Stimulated activated CD4-positive, alpha-beta T cell treated with anti-CD3 and anti-CD28 coated beads, Interleukin-12 subunit alpha, Interleukin-12 subunit beta, amount 100 ng/mL, for 48 hours (primary cell): ENCODE measurements at regions not wholly inside any gene's neighbourhood (a gene's known extent, or its start where the extent isn't known, plus 50 kb on each side); places are given as distances from the start of the nearest gene placed in this dataset.
"Not testable (repeated sequence)": the region's sequence is repeated elsewhere in the genome, so short reads cannot be mapped to it uniquely, and the experiment has no call there.

Experiments used
- DNase-seq, 3 donors: peaks; one replicate each; pipeline ENCODE4 v3.0.0-alpha.2; 2020; ENCODE audit warnings: low read depth in 2 of 3, low spot score in 1 of 3

DNA sequence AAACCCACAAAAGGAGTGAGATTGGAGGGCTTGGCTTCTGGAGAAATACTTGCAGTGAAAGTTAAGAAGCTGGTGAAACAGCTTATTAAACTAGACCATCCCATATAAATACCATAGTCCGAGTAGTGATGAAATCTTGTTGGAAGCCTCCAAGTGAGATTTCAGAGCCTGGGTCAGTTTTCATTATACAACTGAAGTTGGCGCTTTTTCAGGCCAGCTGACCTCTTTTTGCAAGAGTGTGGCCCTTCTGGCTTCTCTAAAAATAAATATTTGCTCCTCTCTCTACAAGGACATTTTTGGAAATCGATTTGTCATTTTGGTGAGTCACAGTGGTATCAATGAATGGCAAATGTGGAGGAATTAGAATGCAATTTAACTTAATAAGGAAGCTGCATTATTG lies 51.2 kb upstream of the THRB start:
- DNase-seq: no peak

DNA sequence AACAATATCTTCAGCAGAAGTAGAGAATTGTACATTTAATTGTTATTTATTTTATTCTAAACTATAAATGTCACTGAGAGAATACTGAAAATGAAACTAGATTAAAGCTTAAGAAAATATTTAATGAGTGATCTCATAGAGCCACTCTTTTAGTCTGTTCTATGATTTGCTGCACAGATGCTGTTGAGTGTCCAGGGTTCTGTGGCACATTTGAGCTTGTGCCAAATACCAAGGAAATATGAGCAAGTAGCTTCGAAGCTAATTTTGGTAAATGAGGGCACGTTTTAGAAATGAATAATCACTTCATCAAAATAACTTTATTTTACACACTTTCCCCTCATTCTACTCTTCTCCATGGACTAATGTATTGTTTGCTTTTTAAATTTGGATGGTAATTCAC lies 53.6 kb upstream of the THRB start:
- no peak for DNase-seq

DNA sequence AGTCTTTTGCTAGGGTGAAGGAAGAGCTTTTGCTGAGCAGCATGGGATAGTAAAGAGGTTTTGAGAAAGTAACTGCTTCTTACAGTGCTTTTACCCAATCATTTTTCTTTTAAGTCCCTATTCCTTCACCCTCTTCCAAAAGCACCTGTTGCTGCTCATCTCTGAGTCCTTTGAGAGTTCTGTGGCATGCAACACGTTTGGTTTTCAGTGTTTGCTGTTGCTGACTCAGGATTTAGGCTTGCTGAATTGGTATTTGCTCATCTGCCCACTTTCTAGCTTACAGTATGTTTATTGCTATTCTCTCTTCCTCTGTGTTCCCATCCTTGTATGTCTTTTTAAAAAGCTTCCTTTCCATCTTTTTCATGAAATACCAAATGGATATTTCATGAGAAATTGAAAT lies 55.9 kb upstream of the THRB start:
- no peak for DNase-seq

DNA sequence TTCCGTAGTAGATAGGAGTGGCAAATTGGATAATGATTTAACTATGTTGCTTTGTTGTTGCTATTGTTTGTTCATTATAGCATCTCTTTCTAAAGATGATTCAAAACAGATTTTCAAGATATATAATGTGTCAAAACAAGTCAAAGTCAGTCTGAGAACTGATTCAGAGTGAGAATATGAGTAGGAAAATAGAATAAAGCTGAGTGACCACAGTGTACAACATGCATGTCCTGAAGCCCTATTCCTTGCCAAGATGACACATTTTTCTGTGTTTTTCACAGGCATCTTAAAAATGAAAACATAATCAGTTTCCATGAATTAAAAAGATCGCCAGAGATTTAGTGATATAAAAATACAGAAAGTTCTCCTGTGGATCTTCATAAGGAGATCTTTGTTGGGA lies 57.0 kb upstream of the THRB start:
- no peak for DNase-seq

DNA sequence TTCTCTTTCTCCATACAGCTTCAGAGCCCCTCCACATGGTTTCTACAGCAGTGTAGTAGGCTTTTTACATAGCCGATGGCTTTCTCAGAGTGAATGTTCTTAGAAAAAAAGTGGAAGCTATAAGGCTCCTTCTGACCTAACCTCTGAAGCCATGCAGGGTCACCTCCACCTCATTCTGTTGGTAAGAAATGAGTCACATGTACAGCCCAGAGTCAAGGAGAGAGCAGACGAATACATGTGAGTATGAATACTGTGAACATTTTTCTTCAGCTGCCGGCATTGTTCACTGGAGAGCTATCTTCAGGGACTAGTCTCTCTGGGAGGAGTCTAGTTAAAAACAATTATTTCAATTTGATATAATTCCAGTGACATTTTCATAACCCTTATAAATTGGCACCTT lies 68.2 kb upstream of the THRB start:
- no peak for DNase-seq

DNA sequence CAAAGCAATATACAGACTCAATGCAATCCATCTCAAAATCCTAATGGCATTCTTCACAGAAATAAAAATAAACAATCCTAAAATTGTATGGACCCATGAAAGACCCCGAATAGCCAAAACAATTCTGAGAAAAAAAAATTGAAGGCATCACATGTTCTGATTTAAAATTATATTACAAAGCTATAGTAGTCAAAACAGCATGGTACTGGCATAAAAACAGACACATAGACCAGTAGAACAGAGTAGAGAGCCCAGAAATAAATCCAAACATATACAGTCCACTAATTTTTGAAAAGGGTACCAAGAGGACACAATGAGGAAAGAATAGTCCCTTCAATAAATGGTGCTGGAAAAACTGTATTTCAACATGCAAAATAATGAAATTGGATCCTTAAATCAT lies 70.4 kb upstream of the THRB start:
- no peak for DNase-seq

DNA sequence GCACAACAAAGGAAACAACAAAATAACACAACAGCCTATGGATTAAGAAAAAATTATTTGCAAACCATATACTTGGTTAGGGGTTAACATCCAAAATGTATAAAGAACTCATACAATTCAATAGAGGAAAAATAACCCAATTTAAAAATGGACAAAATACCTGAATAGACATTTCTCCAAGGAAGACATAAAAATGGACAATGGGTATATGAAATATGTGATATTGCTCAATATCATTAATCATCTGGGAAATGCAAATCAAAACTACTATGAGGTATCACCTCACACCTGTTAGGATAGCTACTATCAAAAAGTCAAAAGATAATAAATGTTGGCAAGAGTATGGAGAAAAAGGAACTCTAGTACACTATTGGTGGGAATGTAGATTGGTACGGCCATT lies 71.0 kb upstream of the THRB start:
- DNase-seq: no peak

DNA sequence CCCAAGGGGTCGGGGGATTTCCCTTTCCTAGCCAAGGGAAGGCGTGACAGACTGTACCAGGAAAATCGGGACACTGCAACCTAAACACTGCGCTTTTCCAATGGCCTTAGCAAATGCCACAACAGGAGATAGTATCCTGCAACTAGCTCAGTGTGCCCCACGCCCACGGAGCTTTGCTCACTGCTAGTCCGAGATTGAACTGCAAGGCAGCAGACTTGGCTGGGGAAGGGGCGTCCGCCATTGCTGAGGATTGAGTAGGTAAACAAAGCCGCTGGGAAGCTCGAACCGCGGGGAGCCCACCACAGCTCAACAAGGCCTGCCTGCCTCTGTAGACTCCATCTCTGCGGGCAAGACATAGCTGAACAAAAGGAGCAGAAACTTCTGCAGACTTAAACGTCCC lies 72.3 kb upstream of the THRB start:
- no peak for DNase-seq

DNA sequence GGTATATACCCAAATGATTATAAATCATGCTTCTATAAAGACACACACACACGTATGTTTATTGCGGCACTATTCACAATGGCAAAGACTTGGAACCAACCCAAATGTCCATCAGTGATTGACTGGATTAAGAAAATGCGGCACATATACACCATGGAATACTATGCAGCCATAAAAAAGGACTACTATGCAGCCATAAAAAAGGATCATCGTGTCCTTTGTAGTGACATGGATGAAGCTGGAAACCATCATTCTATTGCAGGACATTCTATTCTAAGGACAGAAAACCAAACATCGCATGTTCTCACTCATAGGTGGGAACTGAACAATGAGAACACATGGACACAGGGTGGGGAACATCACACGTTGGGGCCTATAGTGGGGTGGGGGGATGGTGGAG lies 77.8 kb upstream of the THRB start:
- not testable (repeated sequence) for DNase-seq

DNA sequence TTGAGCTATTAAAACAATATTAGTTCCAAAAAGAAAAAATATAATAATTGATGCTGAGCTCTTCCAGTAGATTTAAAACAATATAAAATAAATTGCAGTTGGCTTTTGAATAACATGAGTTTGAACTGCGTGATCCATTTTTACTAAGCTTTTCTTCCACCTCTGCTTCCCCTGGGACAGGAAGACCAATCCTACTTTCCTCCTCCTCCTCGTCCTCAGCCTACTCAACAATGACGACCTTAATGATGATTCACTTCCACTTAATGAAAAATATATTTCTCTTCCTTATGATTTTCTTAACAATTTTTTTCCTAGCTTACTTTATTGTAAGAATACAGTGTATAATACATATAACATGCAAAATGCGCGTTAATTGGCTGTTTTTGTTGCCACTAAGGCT lies 78.9 kb upstream of the THRB start:
- no peak for DNase-seq

DNA sequence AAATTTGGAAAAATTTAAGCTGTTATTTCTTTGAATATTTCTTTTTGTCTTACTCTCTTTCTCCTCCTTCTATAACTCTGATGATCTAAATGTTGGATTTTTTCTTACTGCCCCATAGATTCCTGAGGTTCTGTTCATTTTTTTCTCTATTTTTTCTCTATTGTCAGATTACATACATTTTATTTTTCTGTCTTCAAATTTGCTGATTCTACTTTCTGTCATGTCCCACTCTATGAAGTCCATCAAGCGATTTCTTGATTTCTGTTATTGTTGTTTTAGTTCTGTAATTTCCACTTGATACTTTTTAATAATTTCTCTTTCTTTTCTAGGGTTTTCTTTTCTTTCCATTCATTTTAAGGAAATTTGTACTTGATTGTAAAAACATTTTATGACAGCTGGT lies 83.7 kb upstream of the THRB start:
- DNase-seq: no peak

DNA sequence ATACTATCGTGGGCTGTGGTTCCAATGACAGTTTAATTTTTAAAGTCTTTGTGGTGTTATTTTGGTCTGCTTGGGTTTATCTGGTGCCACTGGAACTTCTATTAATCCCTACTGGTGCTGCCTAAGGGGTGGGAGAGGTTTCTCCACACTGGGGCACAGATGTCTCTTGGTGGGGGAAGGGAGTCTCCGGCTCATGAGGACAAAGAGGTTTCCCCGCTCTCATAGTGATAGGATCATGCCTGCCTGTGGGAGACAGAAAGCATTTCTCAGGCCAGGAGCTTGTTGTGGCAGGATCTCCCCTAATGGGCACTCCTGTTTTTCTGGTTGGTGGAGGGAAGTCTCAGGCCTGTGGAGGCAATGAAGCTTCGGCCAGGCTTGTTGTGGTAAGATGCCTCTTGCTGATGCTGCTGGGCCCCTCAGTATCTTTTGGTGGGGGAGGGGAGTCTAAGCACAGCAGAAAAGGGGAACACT lies 84.3 kb upstream of the THRB start:
- DNase-seq: no peak

DNA sequence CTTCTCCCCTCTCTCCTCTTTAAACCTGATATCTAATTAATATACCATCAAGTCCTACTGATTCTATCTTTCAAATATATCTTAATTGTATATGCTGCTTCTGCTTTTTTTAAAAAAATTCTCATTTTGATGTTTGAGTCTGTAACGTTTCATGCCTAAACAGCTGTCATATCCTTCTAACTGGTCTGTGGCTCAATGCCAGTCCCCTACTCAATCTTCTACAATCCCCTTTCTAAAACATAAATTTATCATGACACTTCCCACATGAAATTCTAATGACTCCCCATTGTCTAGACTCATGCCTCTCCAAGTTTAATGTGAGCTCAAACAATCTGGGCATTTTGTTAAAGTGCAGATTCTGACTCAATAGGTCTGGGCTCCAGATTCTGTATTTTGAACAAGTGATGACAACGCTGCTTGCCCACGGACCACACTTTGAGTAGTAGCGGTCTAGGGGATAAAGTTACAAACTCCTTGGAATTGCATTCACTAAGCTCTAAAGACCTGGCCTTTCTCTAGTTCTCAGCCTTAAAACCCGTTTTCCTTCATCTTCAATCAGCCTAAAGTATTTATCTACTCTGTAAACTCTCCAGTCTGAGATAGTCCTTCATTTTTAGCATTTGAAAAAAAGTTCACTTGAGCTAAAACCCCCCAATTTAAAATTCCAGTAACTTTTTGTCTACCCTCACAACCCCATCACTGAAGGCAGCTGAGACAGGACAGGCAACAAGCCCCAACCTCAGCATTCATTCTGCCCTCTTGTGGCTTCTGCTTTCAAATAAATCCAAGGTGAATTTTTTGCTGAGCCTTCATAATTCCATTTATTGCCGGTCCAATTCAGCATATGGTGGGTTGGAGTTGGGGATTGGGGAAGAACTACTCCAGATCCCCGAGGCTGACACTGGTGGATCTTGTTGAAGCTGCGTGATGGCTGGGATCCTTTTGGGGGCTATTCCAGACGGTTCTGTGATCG lies 88.1 kb upstream of the THRB start:
- no peak for DNase-seq

DNA sequence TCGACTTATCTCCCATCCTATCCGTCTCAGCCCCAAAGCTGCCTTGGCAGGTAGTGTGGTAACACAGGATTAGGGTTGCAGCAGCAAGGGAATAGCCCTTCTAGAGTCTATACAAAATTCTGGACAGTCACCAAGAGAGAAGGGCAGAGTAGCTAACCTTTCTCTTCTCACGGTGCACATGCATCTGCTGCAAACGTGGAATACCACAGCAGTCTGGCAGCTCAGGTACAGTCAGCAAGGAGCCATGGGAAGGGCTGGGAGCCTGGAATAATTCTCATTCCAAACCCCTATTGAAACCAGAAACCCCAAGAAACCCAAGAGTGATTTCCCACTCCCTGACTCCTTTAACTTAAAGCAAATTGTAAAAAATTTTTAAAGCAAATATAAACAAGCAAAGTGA lies 92.3 kb upstream of the THRB start:
- DNase-seq: no peak

DNA sequence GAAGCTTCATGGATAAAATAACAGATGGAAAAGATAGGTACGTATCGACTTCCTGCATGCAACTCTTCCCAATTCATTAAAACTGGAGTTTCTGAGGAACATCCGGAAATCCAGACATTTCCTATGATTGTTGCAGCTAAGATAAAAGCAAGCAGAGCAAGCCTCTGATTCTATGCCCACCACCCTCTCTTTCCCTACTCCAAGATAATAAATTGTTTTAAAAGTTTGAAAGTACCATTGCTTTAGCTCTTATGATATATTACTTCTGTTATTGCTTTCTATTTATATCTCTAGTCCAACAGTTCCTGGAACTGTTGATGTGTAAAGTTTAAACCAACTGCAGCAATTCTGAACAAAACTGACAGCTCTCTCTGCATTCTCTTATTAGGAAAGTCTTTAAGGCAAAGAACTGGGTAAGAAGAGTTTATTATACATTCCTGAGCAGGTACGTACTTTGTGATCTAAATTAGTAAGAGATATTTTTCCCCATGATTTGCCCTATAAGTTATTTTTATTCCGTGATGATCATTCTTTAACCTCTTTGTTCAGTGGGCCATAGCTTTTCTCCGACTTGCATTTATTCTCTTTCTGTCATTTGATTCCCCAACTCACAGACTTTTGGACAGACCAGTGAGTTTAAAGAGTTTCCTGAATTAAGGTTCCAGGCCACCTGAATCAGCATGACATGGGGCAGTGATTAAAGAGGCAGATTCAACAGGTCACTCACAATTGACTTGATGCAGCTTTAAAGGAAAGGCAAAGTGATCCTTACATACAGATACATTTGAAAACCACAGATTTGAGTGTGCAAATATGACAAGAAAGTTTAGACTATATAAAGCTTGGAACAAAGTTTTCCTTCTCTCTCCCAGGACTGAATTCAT lies 94.2 kb upstream of the THRB start:
- no peak for DNase-seq

DNA sequence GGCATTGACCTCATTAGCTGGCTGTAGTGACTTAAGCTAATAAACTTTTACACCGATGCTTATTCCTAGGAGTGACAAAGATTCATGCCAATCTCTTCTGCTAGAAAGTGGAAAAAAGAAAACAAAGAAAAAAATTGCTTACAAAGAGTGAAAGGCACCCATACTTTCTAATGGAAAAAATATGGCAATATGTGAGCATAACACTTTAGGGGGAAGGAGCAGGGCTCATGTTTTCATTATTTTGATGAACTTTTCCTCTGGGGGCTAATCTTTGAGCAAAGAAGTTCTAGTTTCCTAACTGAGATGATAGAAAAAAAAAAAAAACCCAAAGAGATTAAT lies 94.8 kb upstream of the THRB start:
- DNase-seq: no peak

DNA sequence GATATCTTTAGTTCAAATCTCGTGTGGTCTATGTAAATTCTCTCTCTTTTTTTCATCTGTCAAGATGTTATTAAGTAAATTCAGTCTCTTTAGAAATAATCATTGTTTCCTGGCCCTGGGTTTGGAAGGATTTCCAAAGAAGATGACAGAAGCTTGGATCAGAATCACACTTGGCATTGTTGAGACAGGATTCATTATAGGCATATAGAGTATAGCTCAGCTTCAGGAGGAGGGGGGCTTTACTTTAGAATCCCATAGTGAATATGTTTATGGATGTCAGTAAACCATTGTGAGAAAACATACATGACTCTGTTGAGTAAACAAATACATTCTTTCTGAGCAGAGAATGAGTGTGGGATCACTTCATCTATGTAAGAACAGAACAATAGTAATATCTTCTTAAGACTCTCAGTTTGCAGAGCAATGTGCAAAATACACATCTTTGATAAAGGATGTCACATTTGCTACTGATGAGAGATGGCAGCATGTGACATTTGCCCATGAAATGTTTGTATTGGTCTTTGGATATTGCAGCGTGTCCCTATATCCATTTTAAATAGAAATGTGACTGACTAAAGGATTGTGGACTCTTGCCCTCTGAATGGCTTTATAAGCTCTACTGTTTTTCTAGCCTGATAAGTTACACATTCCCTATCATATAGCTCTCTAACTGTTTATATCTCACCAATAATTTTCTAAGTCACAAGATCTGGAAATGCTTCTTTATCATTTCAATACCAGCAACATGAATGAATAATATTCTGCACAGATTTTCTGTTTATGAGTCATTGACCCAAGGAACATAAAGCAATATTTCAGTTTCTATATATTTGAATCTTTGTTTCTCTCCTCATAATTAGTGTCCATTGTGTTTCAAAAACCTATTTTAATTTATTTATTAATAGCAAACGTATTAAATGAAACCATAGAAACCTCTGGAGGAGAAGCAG lies 95.6 kb upstream of the THRB start:
- no peak for DNase-seq

DNA sequence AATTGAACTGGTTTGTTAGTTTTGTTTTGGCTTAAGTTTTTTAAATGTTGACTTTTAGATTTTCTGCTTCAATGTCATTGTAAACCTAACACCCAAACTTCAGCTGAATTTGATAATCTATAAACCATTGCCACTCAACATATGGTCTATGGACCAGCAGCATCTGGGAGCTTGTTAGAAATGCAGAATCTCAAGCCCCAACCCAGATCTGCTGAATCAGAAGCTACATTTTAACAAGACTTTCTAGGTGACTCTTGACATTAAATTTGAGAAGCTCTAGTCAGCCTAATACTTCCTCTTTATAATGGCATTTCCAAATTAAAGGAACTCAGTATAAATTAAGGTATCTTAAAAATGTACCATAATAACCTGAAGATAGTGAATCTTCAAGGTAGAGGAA lies 96.5 kb upstream of the THRB start:
- DNase-seq: no peak

DNA sequence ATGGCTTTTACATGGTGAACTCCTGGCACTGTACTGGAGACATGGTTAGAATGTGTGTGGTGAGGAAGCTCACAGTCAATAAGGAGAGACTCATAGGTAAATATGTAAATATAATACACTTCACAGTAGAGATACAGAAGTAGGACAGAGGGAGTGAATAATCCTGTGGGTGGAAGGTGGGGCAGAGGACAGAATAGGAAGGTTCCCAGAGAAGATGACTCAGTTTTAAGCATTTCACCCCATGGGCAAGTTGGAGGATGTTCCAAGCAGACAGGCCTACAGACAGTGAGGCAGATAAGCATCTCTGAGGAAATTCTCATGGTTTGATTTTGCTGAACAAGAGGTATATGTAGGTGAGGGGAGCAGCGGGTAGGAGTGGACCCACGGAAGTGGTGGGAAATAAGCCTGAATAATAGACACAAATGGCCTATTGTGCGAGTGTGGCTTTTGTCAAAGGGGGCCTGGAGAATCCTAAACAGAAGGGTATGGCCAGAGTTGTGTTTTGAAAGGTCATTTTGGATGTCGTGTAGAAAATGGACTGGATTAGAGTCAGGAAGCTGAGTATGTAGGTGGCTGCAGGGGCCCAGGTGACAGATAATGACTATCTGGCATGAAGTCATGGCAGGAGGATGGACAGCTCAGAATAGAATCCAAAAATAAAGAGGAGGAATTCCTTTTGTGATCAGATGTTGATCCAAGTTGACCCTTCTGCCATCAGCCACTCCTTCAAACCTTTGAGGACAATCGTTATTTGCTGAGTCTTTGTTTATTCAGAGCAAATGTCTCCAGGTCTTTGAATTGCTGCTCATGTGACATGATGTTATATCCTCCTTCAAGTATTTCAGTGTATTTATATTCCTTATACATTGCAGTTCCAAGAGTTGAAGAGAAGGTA lies 97.3 kb upstream of the THRB start:
- no peak for DNase-seq

DNA sequence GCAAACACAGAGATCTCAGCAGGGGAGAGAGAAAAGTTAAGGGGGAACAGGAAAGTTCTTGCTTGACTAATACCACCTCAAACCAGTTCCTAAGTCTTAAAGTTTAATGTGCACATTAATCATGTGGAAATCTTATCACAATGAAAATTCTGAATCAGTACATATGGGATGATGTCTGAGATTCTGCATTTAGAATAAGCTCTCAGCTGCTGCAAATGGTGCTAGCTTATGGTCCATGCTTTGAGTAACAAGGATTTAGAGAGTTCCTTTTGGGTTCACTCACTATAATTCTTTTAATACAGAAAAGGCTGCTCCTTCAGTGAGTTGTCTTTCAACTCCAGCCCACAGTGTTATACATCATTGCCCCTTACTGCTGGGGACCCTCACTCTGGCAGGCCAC lies 99.5 kb upstream of the THRB start:
- no peak for DNase-seq
